ENCODE measurements at regions not wholly inside any gene's neighbourhood (a gene's known extent, or its start where the extent isn't known, plus 50 kb on each side); places are given as distances from the start of the nearest gene placed in this dataset.

GRCh38 chr14:62270236-62270635 lies 508.0 kb downstream of the SNAPC1 start:
- no peak for TF ChIP-seq CTCF (IDR thresholded peaks at IDR 0.05; ENCODE audit: borderline replicate concordance, extremely low read depth, low read length, poor library complexity, severe bottlenecking)
- TF ChIP-seq EZH2 (IDR thresholded peaks at IDR 0.05; ENCODE audit: borderline replicate concordance, low read depth, low read length, severe bottlenecking): no peak

GRCh38 chr14:62280366-62280765 lies 518.1 kb downstream of the SNAPC1 start:
- no peak overlapping the region for H3K27ac ChIP-seq (ENCODE audit: low read length)
- H3K9me3 ChIP-seq (ENCODE audit: insufficient read depth, low read length, severe bottlenecking): no peaks in the 10 kb centered on the region
- H3K36me3 ChIP-seq (ENCODE audit: insufficient read depth, low read length): no peaks in the 10 kb centered on the region
- DNase-seq (no peak), ATAC-seq (ENCODE audit: insufficient read depth, low read depth) (no peak)
- no peak overlapping the region for H3K4me3 ChIP-seq (ENCODE audit: low read depth in 1 of 2, low read length in 2 of 2)
- H3K4me2 ChIP-seq (ENCODE audit: insufficient read depth, low read length): no peak overlapping the region
- no peaks in the 10 kb centered on the region for H3K4me1 ChIP-seq (ENCODE audit: insufficient read depth, low read length)
- H4K20me1 ChIP-seq (ENCODE audit: insufficient read depth, low read length): no peaks in the 10 kb centered on the region
- TF ChIP-seq EZH2 (IDR thresholded peaks at IDR 0.05; ENCODE audit: borderline replicate concordance, low read depth, low read length, severe bottlenecking) (no peak), CTCF (IDR thresholded peaks at IDR 0.05; ENCODE audit: borderline replicate concordance, extremely low read depth, low read length, poor library complexity, severe bottlenecking) (no peak)
- peaks cover 11% of the 10 kb centered on the region for H3K27me3 ChIP-seq (ENCODE audit: insufficient read depth, low read length, poor library complexity)
- no peak overlapping the region for H3K9ac ChIP-seq (ENCODE audit: low read depth, low read length)
- H2AFZ ChIP-seq (ENCODE audit: low read depth, low read length): no peak overlapping the region
- H3K79me2 ChIP-seq (ENCODE audit: insufficient read depth, low read length): no peaks in the 10 kb centered on the region

More at GRCh38 chr14:62270236-62270635, 508.0 kb downstream of the SNAPC1 start:
- peaks cover 5% of the 10 kb centered on the region for H3K27me3 ChIP-seq (ENCODE audit: insufficient read depth, low read length, poor library complexity)
- H2AFZ ChIP-seq (ENCODE audit: low read depth, low read length): no peak overlapping the region
- H3K27ac ChIP-seq (ENCODE audit: low read length): no peak overlapping the region
- ATAC-seq (ENCODE audit: insufficient read depth, low read depth) (no peak), DNase-seq (no peak)
- no peaks in the 10 kb centered on the region for H3K36me3 ChIP-seq (ENCODE audit: insufficient read depth, low read length)
- H3K79me2 ChIP-seq (ENCODE audit: insufficient read depth, low read length): no peaks in the 10 kb centered on the region
- H3K4me2 ChIP-seq (ENCODE audit: insufficient read depth, low read length): no peak overlapping the region
- H3K4me1 ChIP-seq (ENCODE audit: insufficient read depth, low read length): no peaks in the 10 kb centered on the region
- H3K9ac ChIP-seq (ENCODE audit: low read depth, low read length): no peak overlapping the region
- no peaks in the 10 kb centered on the region for H4K20me1 ChIP-seq (ENCODE audit: insufficient read depth, low read length)
- H3K9me3 ChIP-seq (ENCODE audit: insufficient read depth, low read length, severe bottlenecking): no peaks in the 10 kb centered on the region
- H3K4me3 ChIP-seq (ENCODE audit: low read depth in 1 of 2, low read length in 2 of 2): no peak overlapping the region

- no peak for TF ChIP-seq CTCF (IDR thresholded peaks at IDR 0.05; ENCODE audit: borderline replicate concordance, extremely low read depth, low read length, poor library complexity, severe bottlenecking)
- TF ChIP-seq EZH2 (IDR thresholded peaks at IDR 0.05; ENCODE audit: borderline replicate concordance, low read depth, low read length, severe bottlenecking): no peak
- Histone ChIP-seq H3K4me3 (ENCODE audit: low read depth in 1 of 2, low read length in 2 of 2) (no peak overlapping the region), H3K9ac (ENCODE audit: low read depth, low read length) (no peak overlapping the region), H3K4me2 (ENCODE audit: insufficient read depth, low read length) (no peak overlapping the region), H3K27me3 (ENCODE audit: insufficient read depth, low read length, poor library complexity) (peaks cover 9% of the 10 kb centered on the region), H4K20me1 (ENCODE audit: insufficient read depth, low read length) (no peaks in the 10 kb centered on the region), H3K9me3 (ENCODE audit: insufficient read depth, low read length, severe bottlenecking) (no peaks in the 10 kb centered on the region), H3K27ac (ENCODE audit: low read length) (no peak overlapping the region), H2AFZ (ENCODE audit: low read depth, low read length) (no peak overlapping the region), H3K4me1 (ENCODE audit: insufficient read depth, low read length) (no peaks in the 10 kb centered on the region), H3K79me2 (ENCODE audit: insufficient read depth, low read length) (no peaks in the 10 kb centered on the region), H3K36me3 (ENCODE audit: insufficient read depth, low read length) (no peaks in the 10 kb centered on the region)
- DNase-seq: no peak
- no peak for ATAC-seq (ENCODE audit: insufficient read depth, low read depth)
Observed at GRCh38 chr14:62283837-62284236, 521.6 kb downstream of the SNAPC1 start.

GRCh38 chr14:62289471-62289870 lies 527.3 kb downstream of the SNAPC1 start:
- Histone ChIP-seq H2AFZ (ENCODE audit: low read depth, low read length) (no peak overlapping the region), H3K79me2 (ENCODE audit: insufficient read depth, low read length) (no peaks in the 10 kb centered on the region), H3K4me1 (ENCODE audit: insufficient read depth, low read length) (no peaks in the 10 kb centered on the region), H3K9me3 (ENCODE audit: insufficient read depth, low read length, severe bottlenecking) (no peaks in the 10 kb centered on the region), H3K36me3 (ENCODE audit: insufficient read depth, low read length) (no peaks in the 10 kb centered on the region), H4K20me1 (ENCODE audit: insufficient read depth, low read length) (no peaks in the 10 kb centered on the region), H3K4me2 (ENCODE audit: insufficient read depth, low read length) (no peak overlapping the region), H3K4me3 (ENCODE audit: low read depth in 1 of 2, low read length in 2 of 2) (no peak overlapping the region), H3K9ac (ENCODE audit: low read depth, low read length) (no peak overlapping the region), H3K27ac (ENCODE audit: low read length) (no peak overlapping the region), H3K27me3 (ENCODE audit: insufficient read depth, low read length, poor library complexity) (peaks cover 5% of the 10 kb centered on the region)
- ATAC-seq (ENCODE audit: insufficient read depth, low read depth) (no peak), DNase-seq (no peak)
- TF ChIP-seq EZH2 (IDR thresholded peaks at IDR 0.05; ENCODE audit: borderline replicate concordance, low read depth, low read length, severe bottlenecking): no peak
- no peak for TF ChIP-seq CTCF (IDR thresholded peaks at IDR 0.05; ENCODE audit: borderline replicate concordance, extremely low read depth, low read length, poor library complexity, severe bottlenecking)
